MM.1S (cell line): ENCODE measurements at regions not wholly inside any gene's neighbourhood (a gene's known extent, or its start where the extent isn't known, plus 50 kb on each side); places are given as distances from the start of the nearest gene placed in this dataset.

Experiments used
- DNase-seq: peaks from one replicate; pipeline ENCODE4 v3.0.0-alpha.2; 2015
- H2AFZ ChIP-seq: fragments of 300-600 bp; sonication (generic); 2 replicates; pipeline ENCODE4 v1.6.0; 2016; ENCODE audit warnings: antibody characterized with exemption, low read length
- H3F3A ChIP-seq: fragments of 300-600 bp; sonication (generic); 2 replicates; pipeline ENCODE4 v1.6.1; 2016; ENCODE audit warnings: mild to moderate bottlenecking, antibody characterized with exemption, low read length, moderate library complexity, mixed read lengths; ENCODE audit not compliant: insufficient read depth
- H3K27ac ChIP-seq: fragments of 300-600 bp; sonication (generic); 2 replicates; pipeline ENCODE4 v1.5.1; 2016; ENCODE audit warnings: mild to moderate bottlenecking, low read length
- H3K27me3 ChIP-seq: fragments of 300-600 bp; sonication (generic); replicated peaks from 2 replicates; pipeline ENCODE4 v1.6.0; 2016; ENCODE audit warnings: low read length; ENCODE audit not compliant: insufficient read depth
- H3K36me3 ChIP-seq: fragments of 300-600 bp; sonication (generic); replicated peaks from 2 replicates; pipeline ENCODE4 v1.6.1; 2016; ENCODE audit warnings: mild to moderate bottlenecking, low read length, mixed read lengths; ENCODE audit not compliant: insufficient read depth
- H3K4me1 ChIP-seq: fragments of 300-600 bp; sonication (generic); 2 replicates; pipeline ENCODE4 v1.6.1; 2016; ENCODE audit warnings: low read length, mixed read lengths
- H3K4me2 ChIP-seq: fragments of 300-600 bp; sonication (generic); 2 replicates; pipeline ENCODE4 v1.6.0; 2016; ENCODE audit warnings: low read depth, low read length
- H3K4me3 ChIP-seq: fragments of 300-600 bp; sonication (generic); 2 replicates; pipeline ENCODE4 v1.5.1; 2016; ENCODE audit warnings: low read length, mixed read lengths
- H3K79me2 ChIP-seq: fragments of 300-600 bp; sonication (generic); 2 replicates; pipeline ENCODE4 v1.6.1; 2016; ENCODE audit warnings: mixed run types, low read length, mixed read lengths
- H3K9ac ChIP-seq: fragments of 300-600 bp; sonication (generic); 2 replicates; pipeline ENCODE4 v1.6.1; 2016; ENCODE audit warnings: low read length, mixed read lengths
- H3K9me2 ChIP-seq: fragments of 300-600 bp; sonication (generic); replicated peaks from 2 replicates; pipeline ENCODE4 v1.6.1; 2016; ENCODE audit warnings: mild to moderate bottlenecking, low read length, mixed read lengths; ENCODE audit not compliant: insufficient read depth
- H3K9me3 ChIP-seq: fragments of 300-600 bp; sonication (generic); replicated peaks from 2 replicates; pipeline ENCODE4 v1.6.1; 2016; ENCODE audit warnings: mild to moderate bottlenecking, low read length, mixed read lengths; ENCODE audit not compliant: insufficient read depth
- H4K20me1 ChIP-seq: fragments of 300-600 bp; sonication (generic); 2 replicates; pipeline ENCODE4 v1.6.1; 2016; ENCODE audit warnings: mild to moderate bottlenecking, low read length, moderate library complexity, mixed read lengths; ENCODE audit not compliant: insufficient read depth
- EZH2 ChIP-seq: fragments of 300-600 bp; sonication (generic); optimal IDR thresholded peaks from 2 replicates; pipeline ENCODE3; 2017; ENCODE audit warnings: low read depth, mild to moderate bottlenecking, antibody characterized with exemption, low read length, mixed read lengths
- EZH2phosphoT487 ChIP-seq: fragments of 300-600 bp; sonication (generic); IDR thresholded peaks from 2 replicates; pipeline ENCODE4 v1.6.1; 2018; ENCODE audit warnings: antibody characterized with exemption, low read length
- TF ChIP-seq, protein P1 (sequence below): fragments of 300-600 bp; sonication (generic); IDR thresholded peaks from 2 replicates; pipeline ENCODE4 v1.5.1; 2016; ENCODE audit warnings: antibody characterized with exemption, low read length, mixed read lengths

DNA sequence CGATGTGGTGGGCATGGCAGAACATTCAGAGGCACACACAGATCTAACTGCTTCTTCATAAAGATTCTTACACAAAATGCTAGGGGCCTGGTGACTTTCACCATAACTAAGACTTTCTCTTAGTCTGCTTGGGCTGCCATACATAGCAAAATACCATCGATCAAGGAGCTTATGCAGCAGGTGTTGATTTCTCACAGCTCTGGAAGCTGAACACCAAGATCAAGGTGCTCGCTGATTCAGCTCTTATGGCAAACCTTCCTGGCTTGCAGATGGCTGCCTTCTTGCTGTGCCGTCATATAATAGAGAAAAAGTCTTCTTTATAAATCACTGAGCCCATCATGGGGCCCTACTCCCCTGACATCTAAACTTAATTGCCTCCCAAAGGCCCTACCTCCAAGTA lies 487.3 kb downstream of the AJAP1 start:
- no peaks in the 10 kb centered on the region for H3K9me2 ChIP-seq
- no peaks in the 10 kb centered on the region for H3K36me3 ChIP-seq
- no peak overlapping the region for H3K4me2 ChIP-seq
- H3K9me3 ChIP-seq = no peaks in the 10 kb centered on the region
- DNase-seq = no peak
- no peak overlapping the region for H3K4me3 ChIP-seq
- TF ChIP-seq, protein P1, sequence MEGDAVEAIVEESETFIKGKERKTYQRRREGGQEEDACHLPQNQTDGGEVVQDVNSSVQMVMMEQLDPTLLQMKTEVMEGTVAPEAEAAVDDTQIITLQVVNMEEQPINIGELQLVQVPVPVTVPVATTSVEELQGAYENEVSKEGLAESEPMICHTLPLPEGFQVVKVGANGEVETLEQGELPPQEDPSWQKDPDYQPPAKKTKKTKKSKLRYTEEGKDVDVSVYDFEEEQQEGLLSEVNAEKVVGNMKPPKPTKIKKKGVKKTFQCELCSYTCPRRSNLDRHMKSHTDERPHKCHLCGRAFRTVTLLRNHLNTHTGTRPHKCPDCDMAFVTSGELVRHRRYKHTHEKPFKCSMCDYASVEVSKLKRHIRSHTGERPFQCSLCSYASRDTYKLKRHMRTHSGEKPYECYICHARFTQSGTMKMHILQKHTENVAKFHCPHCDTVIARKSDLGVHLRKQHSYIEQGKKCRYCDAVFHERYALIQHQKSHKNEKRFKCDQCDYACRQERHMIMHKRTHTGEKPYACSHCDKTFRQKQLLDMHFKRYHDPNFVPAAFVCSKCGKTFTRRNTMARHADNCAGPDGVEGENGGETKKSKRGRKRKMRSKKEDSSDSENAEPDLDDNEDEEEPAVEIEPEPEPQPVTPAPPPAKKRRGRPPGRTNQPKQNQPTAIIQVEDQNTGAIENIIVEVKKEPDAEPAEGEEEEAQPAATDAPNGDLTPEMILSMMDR = no peak
- no peak for TF ChIP-seq EZH2
- no peak for TF ChIP-seq EZH2phosphoT487
- no peaks in the 10 kb centered on the region for H3F3A ChIP-seq
- peaks cover 68% of the 10 kb centered on the region for H3K27me3 ChIP-seq
- no peak overlapping the region for H3K27ac ChIP-seq
- no peaks in the 10 kb centered on the region for H4K20me1 ChIP-seq
- no peak overlapping the region for H2AFZ ChIP-seq
- no peaks in the 10 kb centered on the region for H3K79me2 ChIP-seq
- H3K9ac ChIP-seq = no peak overlapping the region
- no peaks in the 10 kb centered on the region for H3K4me1 ChIP-seq

DNA sequence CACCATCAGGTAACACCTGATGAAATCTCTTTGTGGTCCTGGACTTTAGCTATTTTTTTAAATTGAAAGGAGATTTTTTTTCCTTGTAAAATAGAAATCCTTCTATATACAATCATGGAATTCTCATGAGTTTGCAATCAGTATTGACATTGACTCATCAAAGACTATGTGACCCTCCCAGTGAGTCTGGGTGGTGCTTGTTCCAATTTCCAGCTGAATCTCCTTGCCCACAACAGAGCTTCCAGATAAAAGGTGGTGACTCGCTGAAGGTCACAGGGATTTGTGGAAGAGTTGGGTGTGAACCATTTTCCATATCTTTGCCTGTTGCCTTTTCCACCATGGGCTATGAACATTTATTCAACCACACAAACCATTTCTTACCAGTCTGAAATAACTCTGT lies 486.6 kb downstream of the AJAP1 start:
- no peak for DNase-seq
- Histone ChIP-seq H3K9ac (no peak overlapping the region), H3F3A (no peaks in the 10 kb centered on the region), H3K79me2 (no peaks in the 10 kb centered on the region), H3K4me2 (no peak overlapping the region), H3K27me3 (peaks cover 66% of the 10 kb centered on the region), H2AFZ (no peak overlapping the region), H3K27ac (no peak overlapping the region), H4K20me1 (no peaks in the 10 kb centered on the region), H3K36me3 (no peaks in the 10 kb centered on the region), H3K9me3 (no peaks in the 10 kb centered on the region), H3K9me2 (no peaks in the 10 kb centered on the region), H3K4me1 (no peaks in the 10 kb centered on the region), H3K4me3 (no peak overlapping the region)
- TF ChIP-seq EZH2 = no peak
- no peak for TF ChIP-seq EZH2phosphoT487
- TF ChIP-seq, protein P1 = no peak

DNA sequence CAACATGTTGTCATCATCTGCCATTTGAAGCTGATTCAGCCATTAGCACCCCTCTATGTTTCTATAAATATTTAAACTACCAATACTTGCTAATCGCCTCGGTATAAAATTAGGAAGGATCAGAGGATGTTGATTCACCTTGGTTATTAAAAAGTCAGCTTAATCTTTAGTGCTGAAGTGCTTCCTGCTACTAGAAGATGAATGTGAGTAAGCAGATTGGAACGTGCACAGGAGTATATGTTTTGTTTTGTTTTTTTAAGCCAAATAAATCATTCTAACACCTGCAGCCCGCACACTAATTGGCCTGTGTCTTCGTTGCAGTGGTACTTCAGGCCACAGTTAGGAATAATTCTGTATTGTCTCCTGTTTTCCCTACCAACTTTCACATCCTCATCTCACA lies 485.7 kb downstream of the AJAP1 start:
- Histone ChIP-seq H3K4me1 (no peaks in the 10 kb centered on the region), H4K20me1 (no peaks in the 10 kb centered on the region)
- TF ChIP-seq, protein P1 = no peak
- TF ChIP-seq EZH2 = no peak
- TF ChIP-seq EZH2phosphoT487 = no peak

More for the DNA sequence above, 485.7 kb downstream of the AJAP1 start:
- Histone ChIP-seq H3F3A (no peaks in the 10 kb centered on the region), H3K27ac (no peak overlapping the region), H3K9ac (no peak overlapping the region), H3K27me3 (peaks cover 66% of the 10 kb centered on the region), H3K9me3 (no peaks in the 10 kb centered on the region), H2AFZ (no peak overlapping the region), H3K9me2 (no peaks in the 10 kb centered on the region), H3K4me2 (no peak overlapping the region), H3K36me3 (no peaks in the 10 kb centered on the region), H3K79me2 (no peaks in the 10 kb centered on the region), H3K4me3 (no peak overlapping the region)
- no peak for DNase-seq
